ENCODE measurements at regions not wholly inside any gene's neighbourhood (a gene's known extent, or its start where the extent isn't known, plus 50 kb on each side); places are given as distances from the start of the nearest gene placed in this dataset.

- Histone ChIP-seq H3F3A (ENCODE audit: control insufficient read depth, insufficient read depth) (no peaks in the 10 kb centered on the region), H3K9me2 (replicated peaks; ENCODE audit: control insufficient read depth, low read length) (no peaks in the 10 kb centered on the region), H3K79me2 (ENCODE audit: control insufficient read depth, low read length) (no peaks in the 10 kb centered on the region), H3K4me2 (ENCODE audit: low read length) (no peak overlapping the region), H3K4me3 (ENCODE audit: low read length) (no peak overlapping the region), H4K20me1 (ENCODE audit: control insufficient read depth, insufficient read depth, low read depth, low read length) (no peaks in the 10 kb centered on the region), H3K27me3 (ENCODE audit: control insufficient read depth, low read length) (peaks cover 24% of the 10 kb centered on the region), H3K9me3 (ENCODE audit: control insufficient read depth, insufficient read depth, low read length) (no peaks in the 10 kb centered on the region), H3K4me1 (ENCODE audit: control insufficient read depth, low read length) (no peaks in the 10 kb centered on the region), H3K27ac (ENCODE audit: low read depth, low read length) (no peak overlapping the region), H3K36me3 (ENCODE audit: control insufficient read depth, low read length) (no peaks in the 10 kb centered on the region)
- TF ChIP-seq CTCF (IDR thresholded peaks at IDR 0.05; ENCODE audit: low read depth, low read length, poor library complexity, severe bottlenecking) (no peak), EZH2phosphoT487 (IDR thresholded peaks at IDR 0.05; ENCODE audit: borderline replicate concordance, low read length) (no peak)
Observed at GRCh38 chr3:159879146-159879545, 109.5 kb upstream of the IL12A start.

- H3K27ac ChIP-seq (ENCODE audit: low read depth, low read length) = no peak overlapping the region
- no peaks in the 10 kb centered on the region for H3K79me2 ChIP-seq (ENCODE audit: control insufficient read depth, low read length)
- no peaks in the 10 kb centered on the region for H3K9me2 ChIP-seq (replicated peaks; ENCODE audit: control insufficient read depth, low read length)
- H3K9me3 ChIP-seq (ENCODE audit: control insufficient read depth, insufficient read depth, low read length) = no peaks in the 10 kb centered on the region
- TF ChIP-seq CTCF (IDR thresholded peaks at IDR 0.05; ENCODE audit: low read depth, low read length, poor library complexity, severe bottlenecking) = no peak
- TF ChIP-seq EZH2phosphoT487 (IDR thresholded peaks at IDR 0.05; ENCODE audit: borderline replicate concordance, low read length) = no peak
- H3K36me3 ChIP-seq (ENCODE audit: control insufficient read depth, low read length) = no peaks in the 10 kb centered on the region
- no peaks in the 10 kb centered on the region for H3K4me1 ChIP-seq (ENCODE audit: control insufficient read depth, low read length)
- no peak overlapping the region for H3K4me2 ChIP-seq (ENCODE audit: low read length)
- no peaks in the 10 kb centered on the region for H4K20me1 ChIP-seq (ENCODE audit: control insufficient read depth, insufficient read depth, low read depth, low read length)
- no peaks in the 10 kb centered on the region for H3F3A ChIP-seq (ENCODE audit: control insufficient read depth, insufficient read depth)
- H3K4me3 ChIP-seq (ENCODE audit: low read length) = no peak overlapping the region
- H3K27me3 ChIP-seq (ENCODE audit: control insufficient read depth, low read length) = peaks cover 24% of the 10 kb centered on the region
Observed at GRCh38 chr3:159879598-159879997, 109.0 kb upstream of the IL12A start.

- Histone ChIP-seq H3K9me2 (replicated peaks; ENCODE audit: control insufficient read depth, low read length) (no peaks in the 10 kb centered on the region), H4K20me1 (ENCODE audit: control insufficient read depth, insufficient read depth, low read depth, low read length) (no peaks in the 10 kb centered on the region), H3K4me2 (ENCODE audit: low read length) (no peak overlapping the region), H3K27ac (ENCODE audit: low read depth, low read length) (no peak overlapping the region), H3K36me3 (ENCODE audit: control insufficient read depth, low read length) (no peaks in the 10 kb centered on the region), H3K4me1 (ENCODE audit: control insufficient read depth, low read length) (no peaks in the 10 kb centered on the region), H3K79me2 (ENCODE audit: control insufficient read depth, low read length) (no peaks in the 10 kb centered on the region), H3K27me3 (ENCODE audit: control insufficient read depth, low read length) (peaks cover 24% of the 10 kb centered on the region), H3K9me3 (ENCODE audit: control insufficient read depth, insufficient read depth, low read length) (no peaks in the 10 kb centered on the region), H3F3A (ENCODE audit: control insufficient read depth, insufficient read depth) (no peaks in the 10 kb centered on the region), H3K4me3 (ENCODE audit: low read length) (no peak overlapping the region)
- TF ChIP-seq EZH2phosphoT487 (IDR thresholded peaks at IDR 0.05; ENCODE audit: borderline replicate concordance, low read length) (no peak), CTCF (IDR thresholded peaks at IDR 0.05; ENCODE audit: low read depth, low read length, poor library complexity, severe bottlenecking) (no peak)
Observed at GRCh38 chr3:159881208-159881607, 107.4 kb upstream of the IL12A start.

Measured in DOHH2 (cell line).